ENCODE measurements at regions not wholly inside any gene's neighbourhood (a gene's known extent, or its start where the extent isn't known, plus 50 kb on each side); places are given as distances from the start of the nearest gene placed in this dataset.

DNA sequence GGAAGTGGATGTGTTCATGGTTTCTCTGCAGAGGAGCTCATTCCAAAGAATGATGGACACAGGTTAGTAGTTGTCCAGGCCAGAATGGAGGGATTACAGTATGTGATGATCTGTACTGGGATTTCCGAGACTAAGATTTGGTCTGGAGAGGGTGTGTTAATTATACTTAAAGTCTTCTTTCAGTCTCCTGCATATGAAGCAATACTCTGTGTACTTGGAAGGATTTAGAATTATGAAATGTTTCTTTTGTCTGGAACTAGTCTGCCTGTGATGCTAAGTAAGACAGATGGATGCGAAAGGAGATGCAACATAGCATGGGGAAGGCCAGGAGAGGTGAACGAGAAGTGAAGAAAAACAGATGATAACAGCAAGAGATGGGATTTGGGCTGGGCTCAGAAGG is 305.1 kb upstream of the LYZL1 start:
- TF ChIP-seq POLR2AphosphoS5 (IDR thresholded peaks at IDR 0.05; ENCODE audit: borderline replicate concordance, low read depth, low read length) (no peak), EZH2 (IDR thresholded peaks at IDR 0.05) (no peak), FOXP2 (optimal IDR thresholded peaks at IDR 0.05; ENCODE audit: control extremely low read depth, extremely low read length, insufficient read depth) (no peak)
